ENCODE measurements at regions not wholly inside any gene's neighbourhood (a gene's known extent, or its start where the extent isn't known, plus 50 kb on each side); places are given as distances from the start of the nearest gene placed in this dataset.
"Not testable (repeated sequence)": the region's sequence is repeated elsewhere in the genome, so short reads cannot be mapped to it uniquely, and the experiment has no call there.

GRCh38 chr17:26881195-26881594, 412.7 kb upstream of the WSB1 start:
- not testable (repeated sequence) for H3K27ac Mint-ChIP-seq; DNase-seq (ENCODE audit: low spot score, unreplicated experiment); H3K4me1 Mint-ChIP-seq (ENCODE audit: low read depth); H3K36me3 Mint-ChIP-seq (ENCODE audit: insufficient read depth); H3K9me3 Mint-ChIP-seq (ENCODE audit: low read depth); H3K4me3 Mint-ChIP-seq (ENCODE audit: low read depth); H3K27me3 Mint-ChIP-seq

GRCh38 chr17:26882097-26882761, 411.7 kb upstream of the WSB1 start:
- not testable (repeated sequence) for H3K4me3 Mint-ChIP-seq (ENCODE audit: low read depth); DNase-seq (ENCODE audit: low spot score, unreplicated experiment); H3K36me3 Mint-ChIP-seq (ENCODE audit: insufficient read depth); H3K9me3 Mint-ChIP-seq (ENCODE audit: low read depth); H3K27me3 Mint-ChIP-seq; H3K4me1 Mint-ChIP-seq (ENCODE audit: low read depth); H3K27ac Mint-ChIP-seq

- not testable (repeated sequence) for H3K4me1 Mint-ChIP-seq (ENCODE audit: low read depth); H3K27me3 Mint-ChIP-seq; DNase-seq (ENCODE audit: low spot score, unreplicated experiment); H3K9me3 Mint-ChIP-seq (ENCODE audit: low read depth); H3K27ac Mint-ChIP-seq; H3K4me3 Mint-ChIP-seq (ENCODE audit: low read depth); H3K36me3 Mint-ChIP-seq (ENCODE audit: insufficient read depth)
Measured at GRCh38 chr17:26883878-26884740, 409.8 kb upstream of the WSB1 start.

GRCh38 chr17:26884741-26885059, 409.2 kb upstream of the WSB1 start:
- not testable (repeated sequence) for H3K27ac Mint-ChIP-seq

GRCh38 chr17:26885244-26885970, 408.5 kb upstream of the WSB1 start:
- not testable (repeated sequence) for H3K27me3 Mint-ChIP-seq; H3K36me3 Mint-ChIP-seq (ENCODE audit: insufficient read depth)
- peak; percentile 78 for DNase-seq (ENCODE audit: low spot score, unreplicated experiment)

More at GRCh38 chr17:26884741-26885059, 409.2 kb upstream of the WSB1 start:
- DNase-seq (ENCODE audit: low spot score, unreplicated experiment); H3K4me1 Mint-ChIP-seq (ENCODE audit: low read depth); H3K36me3 Mint-ChIP-seq (ENCODE audit: insufficient read depth); H3K9me3 Mint-ChIP-seq (ENCODE audit: low read depth); H3K4me3 Mint-ChIP-seq (ENCODE audit: low read depth); H3K27me3 Mint-ChIP-seq: not testable (repeated sequence)

More at GRCh38 chr17:26885244-26885970, 408.5 kb upstream of the WSB1 start:
- H3K4me1 Mint-ChIP-seq (ENCODE audit: low read depth); H3K4me3 Mint-ChIP-seq (ENCODE audit: low read depth); H3K9me3 Mint-ChIP-seq (ENCODE audit: low read depth); H3K27ac Mint-ChIP-seq: not testable (repeated sequence)
